ENCODE measurements at regions not wholly inside any gene's neighbourhood (a gene's known extent, or its start where the extent isn't known, plus 50 kb on each side); places are given as distances from the start of the nearest gene placed in this dataset.

GRCh38 chr3:159487304-159487703, 501.3 kb upstream of the IL12A start:
- TF ChIP-seq EZH2phosphoT487 (IDR thresholded peaks at IDR 0.05) (no peak), CTCF (IDR thresholded peaks at IDR 0.05) (no peak)
